NCI-H2227 (cell line): ENCODE measurements at regions not wholly inside any gene's neighbourhood (a gene's known extent, or its start where the extent isn't known, plus 50 kb on each side); places are given as distances from the start of the nearest gene placed in this dataset.
"Not testable (repeated sequence)": the region's sequence is repeated elsewhere in the genome, so short reads cannot be mapped to it uniquely, and the experiment has no call there.

Experiments used
- DNase-seq: peaks from one replicate; lab custom pipeline; 2025; ENCODE audit not compliant: unreplicated experiment; lab: John Stamatoyannopoulos, UW

DNA sequence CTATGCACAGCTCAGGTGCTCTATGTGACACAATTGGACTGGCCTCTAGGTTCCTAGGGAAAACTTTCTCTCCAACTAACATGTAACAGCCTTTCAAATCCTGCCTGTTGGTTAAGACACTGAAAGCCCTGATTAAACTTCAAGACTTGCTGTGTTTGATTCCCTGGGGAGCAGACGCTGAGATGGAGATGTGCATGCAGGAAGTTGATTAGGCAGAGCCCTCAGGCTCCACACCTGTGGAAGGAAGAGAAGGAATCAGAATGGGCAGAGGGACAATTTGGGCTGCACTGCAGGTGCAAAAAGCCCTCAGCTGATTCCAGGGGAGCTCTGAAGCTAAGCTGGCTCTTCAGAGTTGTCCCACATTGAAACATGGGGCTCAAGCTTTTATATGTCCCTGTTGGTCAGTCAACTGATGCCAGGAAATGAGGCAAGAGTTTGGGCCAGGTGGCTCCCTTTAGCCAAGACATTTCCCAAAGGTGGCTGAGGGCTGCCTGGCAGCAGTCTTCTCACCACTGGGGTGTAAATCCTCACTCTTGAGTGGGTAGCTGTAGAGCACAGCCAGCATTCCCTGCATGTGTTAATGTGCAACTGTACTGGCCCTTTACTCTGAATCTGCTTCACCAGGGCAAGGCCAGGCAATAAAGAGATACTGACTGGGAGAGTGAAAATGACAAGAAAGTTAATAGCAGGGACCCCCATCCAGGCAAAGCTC, 199.5 kb upstream of the DDX18 start:
- no peak for DNase-seq

DNA sequence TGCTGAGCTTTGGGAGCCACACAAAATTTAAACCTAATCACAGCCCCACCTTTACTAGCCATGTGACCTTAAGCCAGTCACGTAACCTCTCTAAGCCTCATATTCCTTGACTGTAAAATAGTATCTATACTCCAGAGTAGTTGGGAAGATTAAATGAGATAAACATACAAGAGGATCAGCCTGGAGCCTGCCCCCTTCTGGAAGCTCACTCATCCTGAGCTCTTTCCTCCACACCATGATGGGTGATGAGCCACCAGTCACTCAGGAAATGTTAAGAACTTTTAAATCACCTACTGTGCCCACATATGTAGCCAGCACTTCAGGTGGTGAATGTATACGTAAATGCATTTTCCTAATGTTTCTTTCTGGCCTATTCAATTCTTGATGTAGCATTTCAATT, 195.9 kb upstream of the DDX18 start:
- DNase-seq = no peak

DNA sequence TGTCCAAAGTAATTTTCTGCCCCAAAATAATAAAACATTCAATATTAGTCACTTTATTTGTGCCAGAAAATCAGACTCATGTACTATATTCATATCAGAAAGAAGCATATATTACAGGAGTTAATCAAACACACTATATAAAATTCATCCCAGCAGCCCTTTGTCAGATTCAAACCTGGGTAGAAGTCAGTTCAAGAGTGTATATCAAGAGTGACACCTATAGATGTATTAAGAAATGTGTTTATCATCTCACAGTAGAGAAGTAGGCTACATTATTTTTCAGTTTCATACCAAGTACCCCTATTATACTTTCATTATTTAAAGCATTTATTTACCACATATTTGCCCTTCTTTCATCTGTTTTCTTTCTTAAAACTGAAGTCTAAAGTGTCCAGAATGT, 193.2 kb upstream of the DDX18 start:
- DNase-seq = no peak

DNA sequence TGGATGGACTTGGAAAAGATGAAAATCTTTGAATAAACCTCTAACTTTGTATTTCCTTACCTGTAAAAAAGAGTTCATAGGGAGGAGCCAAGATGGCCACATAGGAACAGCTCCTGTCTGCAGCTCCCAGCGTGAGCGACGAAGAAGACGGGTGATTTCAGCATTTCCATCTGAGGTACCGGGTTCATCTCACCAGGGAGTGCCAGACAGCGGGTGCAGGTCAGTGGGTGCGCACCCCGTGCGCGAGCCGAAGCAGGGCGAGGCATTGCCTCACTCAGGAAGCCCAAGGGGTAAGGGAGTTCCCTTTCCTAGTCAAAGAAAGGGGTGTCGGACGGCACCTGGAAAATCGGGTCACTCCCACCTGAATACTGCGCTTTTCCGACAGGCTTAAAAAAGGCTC, 191.3 kb upstream of the DDX18 start:
- not testable (repeated sequence) for DNase-seq

DNA sequence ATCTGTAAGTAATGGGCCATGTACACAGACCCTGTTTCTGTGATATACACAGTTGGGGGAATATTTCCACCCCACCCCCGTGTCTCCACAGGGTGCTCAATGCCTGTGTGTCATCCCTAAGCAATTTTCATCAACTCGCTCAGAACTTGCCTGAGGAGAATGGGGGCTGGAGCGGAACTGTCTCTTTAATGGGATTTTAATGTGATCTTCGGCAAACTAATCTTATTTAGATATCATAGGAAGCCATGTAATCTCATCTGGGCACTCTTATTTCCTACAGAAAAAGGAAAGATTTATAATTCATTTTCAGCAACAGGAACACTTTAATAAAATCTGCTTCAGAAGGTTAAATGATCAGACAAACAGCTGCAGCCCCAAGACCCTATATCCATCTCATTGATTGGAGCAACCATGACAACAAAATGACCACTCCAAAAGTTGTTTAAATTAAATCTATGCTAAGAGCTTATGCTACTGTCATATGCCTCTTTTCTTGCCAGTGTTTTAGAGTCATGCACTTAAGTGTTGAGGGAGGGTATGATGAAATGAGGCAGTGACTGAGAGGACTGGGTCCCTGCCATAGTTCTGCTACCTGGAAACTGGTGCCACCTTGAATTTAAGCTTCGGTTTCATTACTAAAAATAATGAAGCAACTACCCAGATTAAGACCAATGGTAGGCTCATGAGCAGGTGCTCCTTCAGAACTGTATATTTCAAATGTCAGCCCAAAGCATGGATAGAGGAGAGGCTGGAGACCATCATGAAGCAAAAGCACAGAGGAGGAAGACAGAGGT, 183.1 kb upstream of the DDX18 start:
- DNase-seq = no peak

DNA sequence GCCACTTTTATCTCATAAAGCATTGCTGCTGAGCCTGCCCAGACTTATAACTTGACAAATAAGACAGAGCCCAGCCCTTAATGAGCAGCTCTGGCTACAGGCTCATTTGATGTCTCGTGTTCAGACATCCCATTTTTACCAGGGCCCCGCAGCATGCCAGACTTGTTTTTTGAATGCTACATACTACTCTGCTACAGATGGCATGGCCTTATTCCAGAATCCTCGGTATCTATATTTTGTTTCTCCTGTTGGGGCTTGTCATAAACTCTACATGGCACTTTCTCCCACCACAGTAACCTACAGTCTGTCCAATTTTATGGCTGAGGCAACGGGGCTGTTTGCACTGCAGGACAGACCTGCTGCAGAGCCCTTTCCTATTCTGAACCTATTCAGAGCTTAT, 179.0 kb upstream of the DDX18 start:
- DNase-seq = no peak

DNA sequence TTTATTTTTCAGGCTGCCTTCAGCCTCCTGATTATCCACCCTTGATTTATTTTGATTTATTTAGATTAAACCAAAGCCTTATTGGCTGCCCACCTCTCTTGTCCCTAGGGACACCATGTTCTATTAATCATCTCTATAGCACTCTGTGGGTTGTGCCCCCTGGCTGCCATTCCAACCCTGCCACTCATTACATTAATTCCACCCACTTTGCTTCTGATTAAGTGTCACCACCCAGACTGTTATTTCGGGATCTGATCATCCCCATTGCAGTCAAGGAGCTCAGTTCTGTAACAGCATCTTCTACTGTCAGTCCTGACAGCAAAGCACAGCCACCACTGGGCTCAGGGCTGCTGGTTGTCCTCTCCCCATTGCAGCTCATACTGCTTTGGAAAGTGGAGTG, 175.1 kb upstream of the DDX18 start:
- no peak for DNase-seq

DNA sequence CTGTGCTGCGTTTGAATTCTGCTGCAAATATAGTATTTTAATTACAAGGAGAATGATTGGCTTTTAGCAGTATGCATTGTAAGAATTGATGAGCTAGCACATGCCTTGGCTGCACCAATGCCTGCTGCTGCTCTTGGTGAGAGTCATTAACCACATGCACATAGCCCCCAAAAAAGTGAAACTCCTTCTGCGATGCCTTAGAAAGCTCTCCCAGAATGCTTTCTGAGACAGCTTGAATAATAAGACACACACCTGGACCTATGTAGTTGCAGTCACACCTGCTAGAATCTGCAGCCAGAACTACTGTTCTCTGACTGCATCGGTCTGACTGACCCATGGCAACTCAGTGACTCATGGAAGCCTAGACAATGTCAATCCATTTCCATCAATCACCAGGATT, 170.1 kb upstream of the DDX18 start:
- DNase-seq = no peak

DNA sequence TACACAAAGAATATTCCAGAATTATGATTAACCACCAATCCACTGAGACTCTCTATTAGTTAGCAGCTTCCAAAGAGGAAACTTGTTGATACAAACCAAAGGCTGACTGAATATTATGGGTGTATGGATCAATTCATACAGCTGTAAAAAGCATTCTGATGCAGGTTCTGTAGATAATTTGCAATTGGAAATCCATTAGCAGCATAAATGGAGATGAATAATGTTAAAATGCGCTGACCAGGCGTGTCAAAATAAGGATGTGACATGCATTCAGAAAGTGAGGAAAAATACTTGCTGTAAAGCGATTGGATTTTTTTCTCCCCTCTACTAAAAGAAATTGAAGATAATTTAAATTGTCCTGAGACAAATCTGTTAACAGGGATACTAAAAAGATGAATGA, 169.0 kb upstream of the DDX18 start:
- DNase-seq = no peak

DNA sequence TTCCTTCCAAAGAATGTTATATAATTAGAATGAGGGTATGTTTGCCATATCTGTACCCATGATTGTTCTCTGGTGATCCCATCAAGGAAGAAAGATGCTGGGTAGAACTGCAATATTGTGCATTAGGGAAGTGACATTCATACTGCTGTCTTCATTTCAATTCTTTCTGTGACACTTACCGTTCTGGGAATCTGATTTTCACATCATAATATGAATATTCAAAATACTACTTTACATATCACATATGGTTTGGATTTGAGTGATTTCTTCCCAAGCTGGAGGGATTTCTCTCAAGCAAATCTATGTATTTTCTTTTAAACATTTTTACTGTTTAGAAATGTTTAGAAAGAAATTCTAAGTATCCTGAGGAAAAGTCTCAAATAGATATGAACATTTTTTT, 168.4 kb upstream of the DDX18 start:
- no peak for DNase-seq

DNA sequence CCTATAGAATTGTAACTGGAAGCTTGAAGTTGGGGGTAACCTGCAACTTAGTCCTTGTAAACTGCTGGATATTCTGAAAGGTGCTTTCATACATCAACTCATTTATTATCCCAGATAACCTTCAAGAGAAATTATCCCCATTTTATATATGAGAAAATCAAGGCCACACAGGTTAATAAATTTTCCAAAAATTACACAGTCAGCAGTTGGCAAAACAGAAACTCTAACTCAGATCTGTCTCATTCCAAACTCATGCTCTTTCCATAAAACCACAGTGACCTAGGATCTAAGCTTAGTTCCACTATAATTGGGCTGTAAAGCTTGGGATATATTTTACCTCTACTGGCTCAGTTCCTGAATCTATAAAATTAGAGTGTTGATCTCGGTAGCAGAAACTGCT, 167.6 kb upstream of the DDX18 start:
- no peak for DNase-seq

DNA sequence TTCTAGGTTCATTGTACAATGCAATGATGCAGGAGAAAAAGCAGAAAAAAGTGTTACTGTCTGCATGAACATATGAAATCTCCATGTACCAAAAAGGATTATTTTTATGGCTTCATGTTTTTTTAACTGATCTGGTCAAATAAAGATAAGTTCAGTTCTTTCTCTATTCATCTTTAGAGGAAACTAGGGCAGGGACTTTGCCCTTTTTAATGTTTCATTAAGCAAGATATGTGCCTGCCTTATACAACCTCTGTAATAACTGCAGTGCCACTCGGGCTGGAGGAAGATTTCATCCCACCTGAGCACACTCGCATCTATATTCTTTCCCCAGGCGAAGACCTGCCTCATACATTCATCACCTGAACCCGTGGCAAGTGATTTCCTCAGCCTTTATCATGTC, 157.9 kb upstream of the DDX18 start:
- no peak for DNase-seq

DNA sequence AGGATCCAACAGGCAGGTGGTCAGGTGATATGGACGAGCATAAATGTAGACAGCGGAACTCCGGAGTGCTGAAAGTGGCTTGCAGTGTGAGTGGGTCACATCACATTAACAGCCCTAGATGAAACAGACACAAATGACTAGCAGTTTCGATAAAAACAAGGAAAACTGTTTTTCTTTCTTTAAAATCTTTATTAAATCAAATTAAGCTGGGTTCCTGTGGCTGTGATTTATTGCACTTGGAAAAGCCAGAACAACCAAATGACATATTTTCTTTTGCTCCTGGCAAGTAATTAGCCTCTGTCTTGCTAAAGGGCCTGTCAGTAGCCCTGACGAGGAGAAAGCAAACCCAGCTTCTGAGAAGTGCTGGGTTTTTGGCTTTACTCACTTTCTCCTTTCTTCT, 152.9 kb upstream of the DDX18 start:
- no peak for DNase-seq

DNA sequence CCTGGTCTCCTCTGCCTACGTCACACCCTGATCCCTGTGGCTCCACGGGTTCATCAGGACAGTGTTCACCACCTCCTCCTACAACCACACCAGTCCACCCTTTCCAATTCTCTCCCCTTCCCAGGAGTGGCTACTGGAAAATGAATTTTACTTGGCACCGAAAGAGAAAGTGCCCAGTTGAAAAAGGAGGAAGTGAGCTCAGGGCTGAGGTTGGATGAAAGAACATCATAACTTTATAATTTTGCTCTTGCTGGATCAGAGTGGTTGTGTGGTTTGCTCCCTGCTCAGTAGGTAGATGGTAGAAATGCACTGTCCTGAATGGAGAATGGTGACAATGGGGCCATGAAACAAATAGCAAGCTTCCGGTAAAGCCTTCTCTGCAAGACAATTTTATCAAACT, 140.3 kb upstream of the DDX18 start:
- no peak for DNase-seq

DNA sequence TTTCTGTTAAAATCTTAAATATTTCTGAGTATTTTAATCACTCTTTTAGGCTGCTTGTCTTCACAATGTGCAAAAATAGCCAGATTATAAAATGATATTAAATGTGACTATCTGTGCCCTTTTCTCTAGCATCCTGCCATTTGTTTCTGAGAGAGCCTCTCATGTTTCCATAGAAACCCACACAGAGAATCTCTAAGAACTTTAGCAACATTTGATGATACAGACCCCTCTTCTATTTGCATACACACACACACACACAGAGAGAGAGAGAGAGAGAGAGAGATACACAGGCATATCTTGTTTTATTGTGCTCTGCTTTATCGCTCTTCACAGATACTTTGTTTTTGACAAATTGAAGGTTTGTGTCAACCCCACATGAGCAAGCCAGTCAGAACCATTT, 134.5 kb upstream of the DDX18 start:
- DNase-seq = peak; percentile 61

DNA sequence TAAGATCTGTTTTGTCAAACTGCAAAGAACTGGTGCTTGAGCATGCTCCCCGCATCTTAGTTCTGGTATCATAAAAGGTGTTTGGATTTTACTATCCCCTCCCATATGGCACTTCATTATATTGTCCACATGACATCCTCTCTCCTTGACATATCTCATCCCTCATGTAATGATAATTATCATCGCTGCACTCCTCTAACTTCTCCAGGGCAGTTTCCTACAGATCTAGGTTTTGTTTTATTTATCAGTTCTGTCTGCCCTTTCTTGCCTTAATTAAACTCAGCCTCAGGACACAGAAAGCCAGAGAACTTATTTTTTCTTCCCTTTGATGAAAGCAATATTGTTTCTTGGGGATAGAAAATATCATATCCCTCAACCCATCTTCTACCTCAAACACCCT, 129.6 kb upstream of the DDX18 start:
- no peak for DNase-seq

DNA sequence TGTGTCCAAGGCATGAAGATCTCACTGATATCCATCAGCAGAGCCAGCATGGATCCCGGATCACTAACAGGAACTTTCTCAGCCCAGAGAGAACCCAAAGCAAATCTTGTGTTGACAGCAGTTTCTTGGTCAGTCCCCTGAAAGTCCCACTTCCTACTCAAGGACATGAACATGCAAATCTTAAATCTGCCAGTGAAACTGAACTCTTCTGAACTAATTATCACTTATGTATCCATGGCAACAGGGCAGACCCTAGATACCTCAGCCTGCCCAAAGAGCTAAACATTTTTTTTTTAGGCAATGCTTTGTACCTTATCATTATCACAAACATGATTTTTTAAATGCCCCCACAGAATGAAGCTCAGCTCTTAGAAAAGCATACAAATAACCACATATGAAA, 127.8 kb upstream of the DDX18 start:
- DNase-seq = no peak

DNA sequence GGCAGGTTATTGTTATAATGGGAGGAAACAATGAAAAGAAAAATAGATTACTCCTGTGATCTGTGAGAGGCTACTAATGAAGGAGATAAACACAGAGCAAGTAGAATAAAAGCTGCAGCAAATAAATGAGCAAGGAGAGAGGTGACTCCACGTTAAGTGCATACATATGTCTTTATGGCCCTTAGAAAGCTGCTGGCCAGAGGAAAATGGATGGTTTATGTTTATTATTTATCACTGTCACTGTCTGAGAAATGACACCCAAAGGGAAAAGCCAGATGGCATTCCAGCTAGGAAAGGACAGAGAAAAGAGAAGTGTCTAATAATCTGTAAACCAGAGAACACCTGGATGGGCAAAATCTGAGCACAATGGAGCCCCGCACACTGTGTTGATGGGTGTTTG, 122.9 kb upstream of the DDX18 start:
- DNase-seq = peak; percentile 71

DNA sequence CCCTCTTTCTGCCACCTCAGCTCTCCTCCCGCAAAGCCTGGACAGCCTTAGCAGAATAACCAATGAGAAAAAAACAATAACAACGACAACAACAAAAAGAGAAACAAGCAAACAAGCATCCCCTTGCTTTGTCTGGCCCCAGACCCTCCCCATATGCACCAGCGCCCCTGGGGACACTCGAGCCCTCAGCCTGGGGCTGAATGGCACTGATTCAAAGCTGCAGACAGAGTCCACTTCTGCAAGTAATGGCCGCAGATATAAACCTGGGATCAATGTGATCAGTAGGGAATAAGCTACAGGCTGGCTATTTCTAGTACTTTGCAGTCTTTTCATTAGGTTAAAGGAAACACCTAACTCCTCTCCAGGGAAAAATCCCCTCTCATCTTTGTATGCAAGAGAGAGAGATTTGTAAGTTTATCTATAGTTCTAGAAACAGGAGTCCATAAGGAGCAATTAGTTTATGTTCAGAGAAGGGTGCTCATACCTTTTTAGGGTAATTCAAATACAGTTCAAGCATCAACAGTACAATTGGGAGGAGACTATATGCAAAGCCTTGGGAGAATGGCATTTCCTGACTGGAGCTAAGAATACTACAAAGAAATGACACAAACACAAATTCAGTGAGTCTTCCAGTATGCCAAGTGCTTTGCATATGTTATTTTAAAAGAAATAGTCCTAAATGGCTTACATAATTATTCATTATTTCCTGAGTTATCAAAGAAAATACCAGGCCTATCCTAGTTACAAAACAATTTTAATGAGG, 122.3 kb upstream of the DDX18 start:
- no peak for DNase-seq

DNA sequence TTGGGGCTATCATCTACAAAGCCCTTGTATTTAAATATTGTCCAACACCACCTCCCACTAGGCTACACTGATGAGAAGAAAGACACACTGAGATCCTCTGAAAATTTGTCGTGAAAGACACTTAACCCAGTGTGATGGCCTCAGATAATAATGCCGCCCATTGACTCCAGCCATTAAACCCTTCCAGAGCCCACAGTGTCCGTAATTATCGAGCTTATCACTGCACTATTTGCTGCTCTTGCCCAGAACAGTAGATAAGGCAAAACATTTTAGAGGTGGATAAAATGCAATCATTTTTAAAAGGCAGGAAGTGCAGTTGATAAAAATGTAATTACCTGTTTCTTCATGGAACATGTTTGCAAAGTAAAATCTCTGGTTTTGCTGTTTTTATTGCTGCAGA, 121.3 kb upstream of the DDX18 start:
- DNase-seq = peak; percentile 89

DNA sequence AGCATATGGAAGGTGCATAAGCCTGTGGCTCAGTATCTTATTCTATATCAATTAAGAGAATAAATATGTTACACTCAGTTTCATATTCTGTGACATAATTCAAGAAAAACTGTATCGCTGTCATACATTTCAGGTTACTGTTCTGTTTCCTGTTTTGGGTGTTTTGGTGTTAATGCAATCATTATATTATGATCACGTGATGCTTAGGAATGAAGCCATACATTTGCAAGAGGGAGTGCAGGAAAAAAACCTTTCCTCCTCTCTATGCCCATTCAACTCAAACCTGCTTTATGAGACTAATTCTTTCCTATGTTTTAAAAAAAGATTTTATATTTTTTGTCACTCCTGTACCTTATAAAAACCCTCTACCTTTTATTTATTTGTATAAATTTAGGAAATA, 120.8 kb upstream of the DDX18 start:
- DNase-seq = peak; percentile 50

DNA sequence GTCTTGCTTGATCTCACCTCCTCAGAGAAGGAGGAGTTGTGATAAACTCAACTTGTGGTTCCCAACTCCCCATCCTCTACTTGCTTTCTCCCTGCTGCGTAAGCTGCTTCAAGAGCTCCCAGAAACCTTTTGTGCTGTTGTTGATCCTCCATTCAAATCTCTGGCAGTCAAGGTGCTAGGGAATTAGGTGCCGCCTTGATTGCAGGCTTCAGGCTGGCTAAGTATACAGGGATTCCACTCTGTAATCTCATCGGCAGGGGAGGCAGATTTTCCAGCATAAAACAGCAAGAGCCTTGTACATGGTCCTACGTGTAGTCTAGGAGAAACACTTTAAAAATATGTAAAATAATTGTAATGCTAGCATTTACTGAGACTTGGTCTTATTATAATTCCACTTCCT, 116.2 kb upstream of the DDX18 start:
- peak; percentile 76 for DNase-seq
